Activated CD4-positive, alpha-beta T cell treated with anti-CD3 and anti-CD28 coated beads, Interleukin-2, amount 10 ng/mL, durations not matched to agents 7 days and 5 days (primary cell): ENCODE measurements at regions not wholly inside any gene's neighbourhood (a gene's known extent, or its start where the extent isn't known, plus 50 kb on each side); places are given as distances from the start of the nearest gene placed in this dataset.
"Not testable (repeated sequence)": the region's sequence is repeated elsewhere in the genome, so short reads cannot be mapped to it uniquely, and the experiment has no call there.

Experiments
- CTCF ChIA-PET: fragments of 350-600 bp; sonication (Branson Sonifier 250); formaldehyde crosslinking; loops from one replicate; lab custom pipeline; 2021; ENCODE audit warnings: antibody characterized with exemption; lab: Charles Lee
- POLR2A ChIA-PET: fragments of 350-600 bp; sonication (Branson Sonifier 250); formaldehyde crosslinking; loops from one replicate; lab custom pipeline; 2021; ENCODE audit warnings: antibody characterized with exemption; lab: Charles Lee
- DNase-seq: peaks from one replicate; pipeline ENCODE4 v3.0.0-alpha.2; 2020
- H3K27ac Mint-ChIP-seq: one replicate; pipeline ENCODE4 v1.8.0; 2021; ENCODE audit warnings: mild to moderate bottlenecking, moderate library complexity, mixed read lengths
- H3K27me3 Mint-ChIP-seq: one replicate; pipeline ENCODE4 v1.8.0; 2021; ENCODE audit warnings: mixed read lengths
- H3K36me3 Mint-ChIP-seq: one replicate; pipeline ENCODE4 v1.8.0; 2021; ENCODE audit warnings: low read depth, mixed read lengths
- H3K4me1 Mint-ChIP-seq: one replicate; pipeline ENCODE4 v1.8.0; 2021; ENCODE audit warnings: mixed read lengths
- H3K4me3 Mint-ChIP-seq: one replicate; pipeline ENCODE4 v1.8.0; 2021; ENCODE audit warnings: mild to moderate bottlenecking, moderate library complexity, mixed read lengths
- H3K9me3 Mint-ChIP-seq: one replicate; pipeline ENCODE4 v1.8.0; 2021; ENCODE audit warnings: mixed read lengths

DNA sequence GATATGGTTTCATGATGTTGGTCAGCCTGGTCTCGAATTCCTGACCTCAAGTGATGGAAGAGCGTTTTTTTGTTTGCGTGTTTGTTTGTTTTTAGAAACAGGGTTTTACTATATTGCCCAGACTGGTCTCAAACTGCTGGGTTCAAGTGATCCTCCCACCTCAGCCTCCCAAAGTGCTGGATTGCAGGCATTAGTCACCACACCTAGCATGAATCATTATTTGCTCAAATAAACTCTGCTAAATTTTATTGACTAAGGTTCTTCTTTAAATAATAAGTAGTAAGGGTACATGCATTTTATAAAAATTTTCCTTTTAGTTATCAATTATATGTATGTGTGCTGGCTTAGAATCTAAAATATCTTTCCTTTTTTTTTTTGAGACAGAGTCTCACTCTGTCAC lies 52.9 kb downstream of the ZBTB9 start:
- Mint-ChIP-seq H3K36me3 (peaks cover 5% of the 10 kb centered on the region), H3K27me3 (peaks cover 3% of the 10 kb centered on the region), H3K9me3 (peaks cover 12% of the 10 kb centered on the region), H3K4me3 (no peak overlapping the region), H3K4me1 (peaks cover 9% of the 10 kb centered on the region), H3K27ac (no peak overlapping the region)
- POLR2A ChIA-PET, result no interaction called here
- DNase-seq, result no peak
- CTCF ChIA-PET, result no interaction called here

GRCh38 chr6:33508935-33509926 lies 54.9 kb downstream of the ZBTB9 start:
- Mint-ChIP-seq H3K36me3 (peaks cover 2% of the 10 kb centered on the region), H3K4me3 (no peak overlapping the region), H3K4me1 (peaks cover 10% of the 10 kb centered on the region), H3K27me3 (peaks cover 12% of the 10 kb centered on the region), H3K27ac (no peak overlapping the region), H3K9me3 (peaks cover 2% of the 10 kb centered on the region)
- ChIA-PET POLR2A (no interaction called here), CTCF (interaction anchor here (0.6 to 1.2 kb wide), 3 partner anchors 26 to 982 kb away, joined by 3 read pairs; partner anchors contain the start of gene BAK1)
- DNase-seq, result no peak

DNA sequence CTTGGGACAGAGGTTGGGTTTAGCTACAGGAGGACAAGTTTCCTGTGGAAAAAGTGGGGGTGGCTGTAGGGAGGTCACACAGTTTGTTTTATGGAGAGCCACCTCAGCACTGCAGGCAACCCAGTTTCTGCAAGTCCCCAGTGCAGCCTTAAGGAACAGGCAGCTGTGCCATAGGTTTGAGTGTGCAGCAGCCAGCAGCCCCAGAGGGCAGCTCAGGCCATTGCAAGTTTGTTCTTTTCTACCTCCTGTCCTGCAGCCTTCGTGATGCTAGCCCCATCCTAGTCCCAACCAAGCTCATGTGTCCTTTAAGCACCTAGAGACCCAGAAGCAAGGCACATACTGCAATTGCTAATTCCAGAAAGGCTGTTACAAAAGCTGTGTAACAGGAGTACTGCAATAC lies 58.8 kb downstream of the ZBTB9 start:
- H3K36me3 Mint-ChIP-seq, result no peaks in the 10 kb centered on the region
- H3K4me3 Mint-ChIP-seq, result no peak overlapping the region
- peaks cover 12% of the 10 kb centered on the region for H3K27me3 Mint-ChIP-seq
- peaks cover 10% of the 10 kb centered on the region for H3K4me1 Mint-ChIP-seq
- ChIA-PET POLR2A (no interaction called here), CTCF (no interaction called here)
- no peaks in the 10 kb centered on the region for H3K9me3 Mint-ChIP-seq
- no peak for DNase-seq
- H3K27ac Mint-ChIP-seq, result no peak overlapping the region

DNA sequence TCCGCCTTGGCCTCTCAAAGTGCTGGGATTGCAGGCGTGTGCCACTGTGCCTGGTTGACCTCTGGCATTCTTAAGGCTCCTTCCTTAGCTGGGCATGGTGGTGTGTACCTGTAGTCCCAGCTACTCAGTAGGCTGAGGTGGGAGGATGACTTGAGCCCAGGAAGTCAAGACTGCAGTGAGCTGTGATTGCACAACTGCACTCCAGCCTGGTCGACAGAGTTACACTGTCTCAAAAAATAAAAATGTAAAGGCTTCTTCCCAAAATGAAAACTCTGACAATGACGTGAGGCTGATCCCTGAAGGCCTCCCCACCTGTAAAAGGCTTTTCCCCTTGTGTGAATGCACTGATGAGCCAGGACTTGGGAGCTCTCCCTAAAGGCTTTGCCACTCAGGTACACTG lies 62.4 kb downstream of the ZBTB9 start:
- no peaks in the 10 kb centered on the region for H3K36me3 Mint-ChIP-seq
- H3K4me1 Mint-ChIP-seq, result peaks cover 7% of the 10 kb centered on the region
- CTCF ChIA-PET, result interaction anchor here (0.6 to 1.4 kb wide), 2 partner anchors 12 to 171 kb away, joined by 3 read pairs; no protein-coding TSS in a partner anchor
- H3K4me3 Mint-ChIP-seq, result no peak overlapping the region
- POLR2A ChIA-PET, result no interaction called here
- no peak for DNase-seq
- H3K9me3 Mint-ChIP-seq, result no peaks in the 10 kb centered on the region
- H3K27me3 Mint-ChIP-seq, result peaks cover 12% of the 10 kb centered on the region
- H3K27ac Mint-ChIP-seq, result no peak overlapping the region

GRCh38 chr6:33520636-33521488 lies 59.2 kb downstream of the BAK1 start:
- H3K36me3 Mint-ChIP-seq, H3K27ac Mint-ChIP-seq, DNase-seq, POLR2A ChIA-PET, H3K4me3 Mint-ChIP-seq, H3K9me3 Mint-ChIP-seq, H3K27me3 Mint-ChIP-seq, H3K4me1 Mint-ChIP-seq: not testable (repeated sequence)
- CTCF ChIA-PET, result interaction anchor here (0.9 to 1.3 kb wide), 4 partner anchors 9 to 23 kb away, joined by 3 to 6 read pairs (median 4); no protein-coding TSS in a partner anchor

- Mint-ChIP-seq H3K4me3 (no peak overlapping the region), H3K27ac (no peak overlapping the region), H3K9me3 (no peaks in the 10 kb centered on the region), H3K27me3 (peaks cover 2% of the 10 kb centered on the region), H3K4me1 (no peaks in the 10 kb centered on the region), H3K36me3 (no peaks in the 10 kb centered on the region)
- ChIA-PET POLR2A (no interaction called here), CTCF (interaction anchor here (0.9 to 1.3 kb wide), 4 partner anchors 10 to 24 kb away, joined by 3 to 6 read pairs (median 4); no protein-coding TSS in a partner anchor)
- no peak for DNase-seq
Observed at GRCh38 chr6:33521489-33522091, 58.5 kb downstream of the BAK1 start.
